ENCODE measurements at regions not wholly inside any gene's neighbourhood (a gene's known extent, or its start where the extent isn't known, plus 50 kb on each side); places are given as distances from the start of the nearest gene placed in this dataset.

- no peak for TF ChIP-seq EZH2 (IDR thresholded peaks at IDR 0.05; ENCODE audit: insufficient read depth, poor library complexity, severe bottlenecking)
- no peak for TF ChIP-seq EZH2phosphoT487 (IDR thresholded peaks at IDR 0.05; ENCODE audit: insufficient read depth, low read depth)
These were observed 182.7 kb upstream of the NR4A3 start for GRCh38 chr9:99638971-99639370.
